ENCODE measurements at regions not wholly inside any gene's neighbourhood (a gene's known extent, or its start where the extent isn't known, plus 50 kb on each side); places are given as distances from the start of the nearest gene placed in this dataset.

- Histone ChIP-seq H4K20me1 (ENCODE audit: control insufficient read depth, insufficient read depth, low read length, poor library complexity, severe bottlenecking) (no peaks in the 10 kb centered on the region), H3K9me3 (ENCODE audit: control extremely low read depth in 1 of 3, control insufficient read depth in 2 of 3, insufficient read depth in 1 of 3, low read length in 2 of 3) (peaks cover 0 to 9% (median 0%) of the 10 kb centered on the region in 3 donors), H3K36me3 (replicated peaks in 1 of 2; ENCODE audit: control extremely low read depth in 1 of 2, control insufficient read depth in 1 of 2, extremely low read depth in 1 of 2, insufficient read depth in 2 of 2, low read length in 1 of 2) (no peaks in the 10 kb centered on the region), H3K27me3 (replicated peaks in 1 of 4; ENCODE audit: control extremely low read depth in 1 of 4, control insufficient read depth in 3 of 4, insufficient read depth in 4 of 4, low read length in 3 of 4) (no peaks in the 10 kb centered on the region), H3K4me1 (ENCODE audit: control insufficient read depth in 2 of 2, insufficient read depth in 2 of 2, low read length in 2 of 2) (peaks cover 52 to 63% of the 10 kb centered on the region in 2 donors), H3K27ac (ENCODE audit: low read length in 2 of 2) (peak overlapping the region in 1 of 2 donors; percentile 53), H3K4me2 (replicated peaks; ENCODE audit: low read depth, low read length, poor library complexity, severe bottlenecking) (peak overlapping the region; percentile 18), H3K9ac (ENCODE audit: low read length) (no peak overlapping the region), H3K79me2 (ENCODE audit: control insufficient read depth, insufficient read depth, low read length) (no peaks in the 10 kb centered on the region), H2AFZ (ENCODE audit: insufficient read depth, low read depth, low read length, poor library complexity, severe bottlenecking) (no peak overlapping the region), H3K4me3 (ENCODE audit: control extremely low read depth in 1 of 5, extremely low read depth in 1 of 5, insufficient read depth in 1 of 5, low read depth in 2 of 5, low read length in 4 of 5) (no peak overlapping the region)
- CTCF ChIA-PET, result no interaction called here
- H3K27me3 Mint-ChIP-seq, result no peaks in the 10 kb centered on the region
- DNase-seq, result no peak
- H3K9me3 Mint-ChIP-seq (ENCODE audit: insufficient read depth), result no peaks in the 10 kb centered on the region
- peak overlapping the region; percentile 58 for H3K4me3 Mint-ChIP-seq
- TF ChIP-seq EZH2 (IDR thresholded peaks at IDR 0.05; ENCODE audit: borderline replicate concordance, insufficient read depth, low read depth, low read length, poor library complexity, severe bottlenecking) (no peak), CTCF (IDR thresholded peaks at IDR 0.05) (no peak)
- intact Hi-C loops (cut with micrococcal nuclease), result no loop called here
- peak overlapping the region; percentile 85 for H3K27ac Mint-ChIP-seq
- H3K4me1 Mint-ChIP-seq, result peaks cover 50% of the 10 kb centered on the region
- POLR2A ChIA-PET, result no interaction called here
- ATAC-seq (ENCODE audit: low read depth), result peak; percentile 48
- 50% methylated on average over 2 of the region's 2 CpGs for WGBS (ENCODE audit: insufficient coverage)
Measured at GRCh38 chr6:53205778-53206177, 57.1 kb upstream of the GCM1 start.

- WGBS (ENCODE audit: insufficient coverage), result no CpG with 5 or more reads among the region's 3 CpGs
- TF ChIP-seq CTCF (IDR thresholded peaks at IDR 0.05) (no peak), EZH2 (IDR thresholded peaks at IDR 0.05; ENCODE audit: borderline replicate concordance, insufficient read depth, low read depth, low read length, poor library complexity, severe bottlenecking) (no peak)
Measured at GRCh38 chr6:53203483-53203882, 54.8 kb upstream of the GCM1 start.

More at GRCh38 chr6:53203483-53203882, 54.8 kb upstream of the GCM1 start:
- H2AFZ ChIP-seq (ENCODE audit: insufficient read depth, low read depth, low read length, poor library complexity, severe bottlenecking), result peak overlapping the region; percentile 56
- no peak overlapping the region for H3K9ac ChIP-seq (ENCODE audit: low read length)
- ChIA-PET CTCF (interaction anchor here (0.9 to 1.4 kb wide), 2 partner anchors 10 to 27 kb away, joined by 3 to 5 read pairs; no protein-coding TSS in a partner anchor), POLR2A (no interaction called here)
- DNase-seq (no peak), ATAC-seq (ENCODE audit: low read depth) (no peak)
- Mint-ChIP-seq H3K4me1 (peaks cover 66% of the 10 kb centered on the region), H3K9me3 (ENCODE audit: insufficient read depth) (no peaks in the 10 kb centered on the region), H3K27me3 (no peaks in the 10 kb centered on the region), H3K27ac (peak overlapping the region; percentile 80), H3K4me3 (peak overlapping the region; percentile 66)
- no peak overlapping the region for H3K4me3 ChIP-seq (ENCODE audit: control extremely low read depth in 1 of 5, extremely low read depth in 1 of 5, insufficient read depth in 1 of 5, low read depth in 2 of 5, low read length in 4 of 5)
- no peaks in the 10 kb centered on the region for H3K36me3 ChIP-seq (replicated peaks in 1 of 2; ENCODE audit: control extremely low read depth in 1 of 2, control insufficient read depth in 1 of 2, extremely low read depth in 1 of 2, insufficient read depth in 2 of 2, low read length in 1 of 2)
- H3K9me3 ChIP-seq (ENCODE audit: control extremely low read depth in 1 of 3, control insufficient read depth in 2 of 3, insufficient read depth in 1 of 3, low read length in 2 of 3), result peaks cover 0 to 5% (median 0%) of the 10 kb centered on the region in 3 donors
- peak overlapping the region; percentile 61 to 77 for H3K27ac ChIP-seq (ENCODE audit: low read length in 2 of 2)
- H4K20me1 ChIP-seq (ENCODE audit: control insufficient read depth, insufficient read depth, low read length, poor library complexity, severe bottlenecking), result no peaks in the 10 kb centered on the region
- no peaks in the 10 kb centered on the region for H3K79me2 ChIP-seq (ENCODE audit: control insufficient read depth, insufficient read depth, low read length)
- peak overlapping the region; percentile 43 for H3K4me2 ChIP-seq (replicated peaks; ENCODE audit: low read depth, low read length, poor library complexity, severe bottlenecking)
- no peaks in the 10 kb centered on the region for H3K27me3 ChIP-seq (replicated peaks in 1 of 4; ENCODE audit: control extremely low read depth in 1 of 4, control insufficient read depth in 3 of 4, insufficient read depth in 4 of 4, low read length in 3 of 4)
- intact Hi-C loops (cut with micrococcal nuclease), result loop anchor here (2.0 kb wide), 1 partner anchor 17 kb away; no protein-coding TSS in a partner anchor
- H3K4me1 ChIP-seq (ENCODE audit: control insufficient read depth in 2 of 2, insufficient read depth in 2 of 2, low read length in 2 of 2), result peaks cover 70 to 83% of the 10 kb centered on the region in 2 donors

All from B cell (primary cell).